ENCODE measurements at regions not wholly inside any gene's neighbourhood (a gene's known extent, or its start where the extent isn't known, plus 50 kb on each side); places are given as distances from the start of the nearest gene placed in this dataset.

GRCh38 chr4:189367832-189368231 lies 572.8 kb upstream of the FRG1 start:
- H3K9me3 ChIP-seq, result no peaks in the 10 kb centered on the region
- H3K4me1 ChIP-seq, result no peaks in the 10 kb centered on the region
- no peak for DNase-seq (ENCODE audit: low spot score in 2 of 2)
- no peaks in the 10 kb centered on the region for H3K36me3 ChIP-seq
- no peak overlapping the region for H3K27ac ChIP-seq
- no peaks in the 10 kb centered on the region for H3K27me3 ChIP-seq
- TF ChIP-seq CTCF (IDR thresholded peaks at IDR 0.05) (no peak), EP300 (IDR thresholded peaks at IDR 0.05) (no peak), POLR2A (IDR thresholded peaks at IDR 0.05) (no peak), POLR2AphosphoS5 (IDR thresholded peaks at IDR 0.05) (no peak)
- WGBS, result 85% methylated on average over 3 of the region's 3 CpGs
- H3K4me3 ChIP-seq, result no peak overlapping the region

- 35% methylated on average over 2 of the region's 2 CpGs for WGBS
- H3K9me3 ChIP-seq, result no peaks in the 10 kb centered on the region
These were observed 566.5 kb upstream of the FRG1 start for GRCh38 chr4:189374176-189374575.

GRCh38 chr4:189376901-189377300 lies 563.8 kb upstream of the FRG1 start:
- no peaks in the 10 kb centered on the region for H3K4me1 ChIP-seq
- no peak overlapping the region for H3K27ac ChIP-seq
- H3K27me3 ChIP-seq, result no peaks in the 10 kb centered on the region
- no peaks in the 10 kb centered on the region for H3K9me3 ChIP-seq
- no peak for DNase-seq (ENCODE audit: low spot score in 2 of 2)
- WGBS, result 100% methylated on average over 2 of the region's 2 CpGs
- no peak for TF ChIP-seq POLR2A (IDR thresholded peaks at IDR 0.05)
- TF ChIP-seq CTCF (IDR thresholded peaks at IDR 0.05), result no peak
- no peak for TF ChIP-seq EP300 (IDR thresholded peaks at IDR 0.05)
- TF ChIP-seq POLR2AphosphoS5 (IDR thresholded peaks at IDR 0.05), result no peak
- no peaks in the 10 kb centered on the region for H3K36me3 ChIP-seq
- no peak overlapping the region for H3K4me3 ChIP-seq

More at GRCh38 chr4:189374176-189374575, 566.5 kb upstream of the FRG1 start:
- TF ChIP-seq POLR2A (IDR thresholded peaks at IDR 0.05) (no peak), CTCF (IDR thresholded peaks at IDR 0.05) (no peak)
- DNase-seq (ENCODE audit: low spot score in 2 of 2), result no peak
- H3K4me1 ChIP-seq, result no peaks in the 10 kb centered on the region
- no peak overlapping the region for H3K4me3 ChIP-seq
- H3K36me3 ChIP-seq, result no peaks in the 10 kb centered on the region
- H3K27ac ChIP-seq, result no peak overlapping the region
- H3K27me3 ChIP-seq, result no peaks in the 10 kb centered on the region

- Histone ChIP-seq H3K36me3 (no peaks in the 10 kb centered on the region), H3K4me3 (no peak overlapping the region), H3K9me3 (no peaks in the 10 kb centered on the region), H3K4me1 (no peaks in the 10 kb centered on the region), H3K27me3 (no peaks in the 10 kb centered on the region), H3K27ac (no peak overlapping the region)
- TF ChIP-seq POLR2AphosphoS5 (IDR thresholded peaks at IDR 0.05), result no peak
- TF ChIP-seq POLR2A (IDR thresholded peaks at IDR 0.05), result no peak
- no peak for TF ChIP-seq EP300 (IDR thresholded peaks at IDR 0.05)
- TF ChIP-seq CTCF (IDR thresholded peaks at IDR 0.05), result no peak
- no peak for DNase-seq (ENCODE audit: low spot score in 2 of 2)
- 61% methylated on average over 2 of the region's 2 CpGs for WGBS
These were observed 563.1 kb upstream of the FRG1 start for GRCh38 chr4:189377569-189377968.

GRCh38 chr4:189385098-189385497 lies 555.6 kb upstream of the FRG1 start:
- Histone ChIP-seq H3K4me1 (no peaks in the 10 kb centered on the region), H3K27ac (no peak overlapping the region), H3K27me3 (no peaks in the 10 kb centered on the region), H3K9me3 (no peaks in the 10 kb centered on the region), H3K4me3 (no peak overlapping the region), H3K36me3 (no peaks in the 10 kb centered on the region)
- no peak for TF ChIP-seq EP300 (IDR thresholded peaks at IDR 0.05)
- TF ChIP-seq POLR2AphosphoS5 (IDR thresholded peaks at IDR 0.05), result no peak
- TF ChIP-seq CTCF (IDR thresholded peaks at IDR 0.05), result no peak
- no peak for TF ChIP-seq POLR2A (IDR thresholded peaks at IDR 0.05)
- DNase-seq (ENCODE audit: low spot score in 2 of 2), result no peak
- 33% methylated on average over 1 of the region's 1 CpG for WGBS
